ENCODE measurements at regions not wholly inside any gene's neighbourhood (a gene's known extent, or its start where the extent isn't known, plus 50 kb on each side); places are given as distances from the start of the nearest gene placed in this dataset.

DNA sequence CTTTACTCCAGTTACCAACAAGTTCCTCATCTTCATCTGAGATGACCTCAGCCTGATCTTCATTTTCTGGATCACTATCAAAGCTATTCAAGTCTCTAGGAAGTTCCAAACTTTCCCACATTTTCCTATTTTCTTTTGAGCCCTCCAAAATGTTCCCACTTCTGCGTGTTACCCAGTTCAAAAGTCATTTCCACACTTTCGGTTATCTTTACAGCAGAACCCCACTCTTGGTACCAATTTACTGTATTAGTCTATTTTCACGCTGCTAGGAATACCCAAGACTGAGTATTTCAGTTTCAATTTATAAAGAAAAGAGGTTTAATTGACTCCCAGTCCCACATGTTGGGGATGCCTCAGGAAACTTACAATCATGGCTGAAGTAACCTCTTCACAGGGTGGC lies 274.3 kb downstream of the FGF9 start:
- dilution Hi-C loops (cut with MboI; ENCODE audit: extremely low pct_ligation_motif_present, low sequenced_read_pairs), result no loop called here
- H4K20me1 ChIP-seq (replicated peaks; ENCODE audit: control insufficient read depth, extremely low read depth, insufficient read depth, low read length), result no peaks in the 10 kb centered on the region
- CTCF ChIA-PET, result no interaction called here

DNA sequence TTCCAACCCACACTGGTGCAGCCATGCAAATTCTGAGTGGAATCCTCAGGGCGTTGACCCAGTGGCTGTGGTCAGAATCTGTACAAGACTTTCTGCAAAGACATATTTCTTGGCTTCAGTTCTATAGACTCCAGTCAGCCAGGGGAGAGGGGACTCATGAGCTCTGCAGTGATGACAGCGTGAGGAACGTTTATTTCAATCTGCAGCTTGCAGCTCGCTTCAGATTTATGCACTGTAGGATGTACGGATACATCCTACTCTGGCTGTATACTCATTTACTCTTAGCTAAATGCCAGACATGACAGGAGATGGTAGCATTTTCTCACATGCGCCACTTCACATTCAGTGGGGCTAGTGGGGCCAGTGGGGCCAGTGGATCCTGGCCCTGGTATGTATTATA lies 276.1 kb downstream of the FGF9 start:
- intact Hi-C loops (cut with micrococcal nuclease), result no loop called here
- Histone ChIP-seq H3K27ac (ENCODE audit: insufficient read depth, low read depth, low read length) (no peak overlapping the region), H3K36me3 (ENCODE audit: control insufficient read depth in 2 of 2, extremely low read depth in 1 of 2, insufficient read depth in 2 of 2, low read length in 2 of 2) (no peaks in the 10 kb centered on the region), H3K4me1 (ENCODE audit: control insufficient read depth, extremely low read depth, insufficient read depth, low read length) (no peaks in the 10 kb centered on the region), H3K79me2 (ENCODE audit: control insufficient read depth, insufficient read depth, low read length) (no peaks in the 10 kb centered on the region), H2AFZ (ENCODE audit: low read depth, low read length) (no peak overlapping the region), H3K4me2 (ENCODE audit: insufficient read depth, low read length) (no peak overlapping the region), H4K20me1 (replicated peaks; ENCODE audit: control insufficient read depth, extremely low read depth, insufficient read depth, low read length) (no peaks in the 10 kb centered on the region), H3K9me3 (replicated peaks; ENCODE audit: control insufficient read depth, insufficient read depth, low read length) (peaks cover 15% of the 10 kb centered on the region), H3K4me3 (replicated peaks in 1 of 3; ENCODE audit: insufficient read depth in 1 of 3, low read depth in 1 of 3, low read length in 3 of 3) (no peak overlapping the region), H3K27me3 (ENCODE audit: control insufficient read depth in 2 of 2, insufficient read depth in 2 of 2, low read length in 2 of 2) (no peaks in the 10 kb centered on the region), H3K9ac (replicated peaks; ENCODE audit: extremely low read depth, insufficient read depth, low read length) (no peak overlapping the region), H3K9me1 (replicated peaks; ENCODE audit: control insufficient read depth, extremely low read depth, insufficient read depth, low read length) (no peaks in the 10 kb centered on the region)
- BruUV-seq (replicated peaks), result no TSS peak
- FAIRE-seq (no peak), DNase-seq (ENCODE audit: low read depth, low spot score) (no peak)
- POLR2A ChIA-PET, result no interaction called here
- dilution Hi-C loops (cut with MboI; ENCODE audit: extremely low pct_ligation_motif_present, low sequenced_read_pairs), result no loop called here
- CTCF ChIA-PET, result no interaction called here
- TF ChIP-seq EZH2 (IDR thresholded peaks at IDR 0.05; ENCODE audit: borderline replicate concordance, low read depth, low read length, severe bottlenecking) (no peak), FOS (IDR thresholded peaks at IDR 0.05; ENCODE audit: borderline replicate concordance, insufficient read depth, low read length) (no peak), JUN (IDR thresholded peaks at IDR 0.05; ENCODE audit: borderline replicate concordance, insufficient read depth, insufficient read length, low read depth) (no peak), POLR2AphosphoS5 (IDR thresholded peaks at IDR 0.05; ENCODE audit: insufficient read depth, low read depth, low read length) (no peak), POLR2A (IDR thresholded peaks at IDR 0.05; ENCODE audit: low read depth, low read length) (no peak), GATA2 (IDR thresholded peaks at IDR 0.05; ENCODE audit: insufficient read depth, insufficient read length, low read depth, low read length) (no peak), MYC (IDR thresholded peaks at IDR 0.05; ENCODE audit: low read depth, low read length) (no peak)
- TF ChIP-seq, protein P1, sequence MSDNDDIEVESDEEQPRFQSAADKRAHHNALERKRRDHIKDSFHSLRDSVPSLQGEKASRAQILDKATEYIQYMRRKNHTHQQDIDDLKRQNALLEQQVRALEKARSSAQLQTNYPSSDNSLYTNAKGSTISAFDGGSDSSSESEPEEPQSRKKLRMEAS (IDR thresholded peaks at IDR 0.05; ENCODE audit: insufficient read depth, insufficient read length), result no peak
- TF ChIP-seq, protein P2, sequence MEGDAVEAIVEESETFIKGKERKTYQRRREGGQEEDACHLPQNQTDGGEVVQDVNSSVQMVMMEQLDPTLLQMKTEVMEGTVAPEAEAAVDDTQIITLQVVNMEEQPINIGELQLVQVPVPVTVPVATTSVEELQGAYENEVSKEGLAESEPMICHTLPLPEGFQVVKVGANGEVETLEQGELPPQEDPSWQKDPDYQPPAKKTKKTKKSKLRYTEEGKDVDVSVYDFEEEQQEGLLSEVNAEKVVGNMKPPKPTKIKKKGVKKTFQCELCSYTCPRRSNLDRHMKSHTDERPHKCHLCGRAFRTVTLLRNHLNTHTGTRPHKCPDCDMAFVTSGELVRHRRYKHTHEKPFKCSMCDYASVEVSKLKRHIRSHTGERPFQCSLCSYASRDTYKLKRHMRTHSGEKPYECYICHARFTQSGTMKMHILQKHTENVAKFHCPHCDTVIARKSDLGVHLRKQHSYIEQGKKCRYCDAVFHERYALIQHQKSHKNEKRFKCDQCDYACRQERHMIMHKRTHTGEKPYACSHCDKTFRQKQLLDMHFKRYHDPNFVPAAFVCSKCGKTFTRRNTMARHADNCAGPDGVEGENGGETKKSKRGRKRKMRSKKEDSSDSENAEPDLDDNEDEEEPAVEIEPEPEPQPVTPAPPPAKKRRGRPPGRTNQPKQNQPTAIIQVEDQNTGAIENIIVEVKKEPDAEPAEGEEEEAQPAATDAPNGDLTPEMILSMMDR (IDR thresholded peaks at IDR 0.05; ENCODE audit: extremely low read depth in 1 of 2, insufficient read depth in 1 of 2, low read depth in 1 of 2, low read length in 2 of 2), result no peak

More for the DNA sequence above, 274.3 kb downstream of the FGF9 start:
- TF ChIP-seq POLR2A (IDR thresholded peaks at IDR 0.05; ENCODE audit: low read depth, low read length), result no peak
- no peaks in the 10 kb centered on the region for H3K9me1 ChIP-seq (replicated peaks; ENCODE audit: control insufficient read depth, extremely low read depth, insufficient read depth, low read length)
- H3K79me2 ChIP-seq (ENCODE audit: control insufficient read depth, insufficient read depth, low read length), result no peaks in the 10 kb centered on the region
- no peak overlapping the region for H3K9ac ChIP-seq (replicated peaks; ENCODE audit: extremely low read depth, insufficient read depth, low read length)
- H3K4me3 ChIP-seq (replicated peaks in 1 of 3; ENCODE audit: insufficient read depth in 1 of 3, low read depth in 1 of 3, low read length in 3 of 3), result no peak overlapping the region
- no peaks in the 10 kb centered on the region for H3K27me3 ChIP-seq (ENCODE audit: control insufficient read depth in 2 of 2, insufficient read depth in 2 of 2, low read length in 2 of 2)
- no peaks in the 10 kb centered on the region for H3K4me1 ChIP-seq (ENCODE audit: control insufficient read depth, extremely low read depth, insufficient read depth, low read length)
- no peak overlapping the region for H3K4me2 ChIP-seq (ENCODE audit: insufficient read depth, low read length)
- no peak for FAIRE-seq
- H3K36me3 ChIP-seq (ENCODE audit: control insufficient read depth in 2 of 2, extremely low read depth in 1 of 2, insufficient read depth in 2 of 2, low read length in 2 of 2), result no peaks in the 10 kb centered on the region
- POLR2A ChIA-PET, result no interaction called here
- intact Hi-C loops (cut with micrococcal nuclease), result no loop called here
- H3K27ac ChIP-seq (ENCODE audit: insufficient read depth, low read depth, low read length), result no peak overlapping the region
- no TSS peak for BruUV-seq (replicated peaks)
- DNase-seq (ENCODE audit: low read depth, low spot score), result no peak
- peaks cover 10% of the 10 kb centered on the region for H3K9me3 ChIP-seq (replicated peaks; ENCODE audit: control insufficient read depth, insufficient read depth, low read length)
- H2AFZ ChIP-seq (ENCODE audit: low read depth, low read length), result no peak overlapping the region

Data from endothelial cell of umbilical vein (primary cell).